ENCODE measurements at regions not wholly inside any gene's neighbourhood (a gene's known extent, or its start where the extent isn't known, plus 50 kb on each side); places are given as distances from the start of the nearest gene placed in this dataset.

DNA sequence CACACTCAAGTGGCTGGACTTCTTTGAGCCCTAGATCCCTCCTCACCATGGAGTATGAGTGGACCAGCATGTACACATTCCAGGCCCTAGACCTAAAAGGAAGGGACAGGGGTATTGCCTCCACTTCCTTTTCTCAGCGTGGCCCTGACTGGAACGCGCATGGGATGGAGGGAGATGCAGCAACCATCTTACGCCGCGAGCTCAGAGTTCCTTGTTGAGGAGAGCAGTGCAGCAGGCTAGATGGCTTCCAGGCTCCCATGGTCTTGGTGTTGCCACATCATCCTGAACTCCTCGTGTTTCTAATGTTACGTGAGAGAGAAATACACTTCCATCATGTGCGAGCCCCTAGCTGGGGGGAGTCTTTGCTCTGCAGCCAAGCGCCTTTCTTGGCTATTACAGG lies 61.8 kb upstream of the DIO3 start:
- no peak for DNase-seq

DNA sequence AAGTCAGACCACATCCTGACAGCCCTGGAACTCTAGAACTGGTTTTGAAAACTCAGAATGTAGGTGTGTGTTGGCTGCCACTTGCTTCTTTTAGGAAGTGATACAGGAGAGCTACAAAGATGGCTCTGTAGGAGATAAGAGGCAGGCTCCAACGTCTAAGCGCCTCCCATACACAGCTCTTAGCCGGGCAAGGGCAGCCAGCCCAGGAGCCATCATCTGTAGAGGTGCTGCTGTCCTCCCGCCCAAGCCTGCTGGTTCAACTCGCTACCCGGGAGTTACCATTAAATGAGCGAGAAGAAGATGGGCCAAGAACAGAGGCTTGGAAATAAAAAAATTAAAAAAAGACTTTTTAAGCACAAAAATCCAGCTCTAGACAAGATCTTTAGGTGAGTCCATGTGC lies 61.2 kb upstream of the DIO3 start:
- no peak for DNase-seq

DNA sequence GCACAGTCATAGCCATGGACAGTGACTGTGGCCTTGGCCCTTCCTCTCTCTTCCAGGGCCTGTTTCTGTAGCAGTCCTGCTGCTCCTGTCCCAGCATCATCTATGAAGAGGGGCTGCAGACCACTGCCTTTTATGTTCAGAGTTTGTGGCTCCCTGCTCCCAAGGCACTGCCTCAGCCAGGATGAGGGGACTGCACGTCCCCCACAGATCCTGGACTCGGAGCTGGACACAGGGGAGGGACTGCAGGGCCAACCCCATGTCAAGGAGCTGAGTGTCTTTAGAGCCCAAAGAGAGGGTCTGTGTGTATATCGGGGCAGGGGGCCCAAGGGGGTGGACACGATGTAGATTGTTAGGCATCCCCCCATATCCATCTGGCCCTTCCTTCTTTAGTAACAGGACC lies 60.6 kb upstream of the DIO3 start:
- DNase-seq = no peak

DNA sequence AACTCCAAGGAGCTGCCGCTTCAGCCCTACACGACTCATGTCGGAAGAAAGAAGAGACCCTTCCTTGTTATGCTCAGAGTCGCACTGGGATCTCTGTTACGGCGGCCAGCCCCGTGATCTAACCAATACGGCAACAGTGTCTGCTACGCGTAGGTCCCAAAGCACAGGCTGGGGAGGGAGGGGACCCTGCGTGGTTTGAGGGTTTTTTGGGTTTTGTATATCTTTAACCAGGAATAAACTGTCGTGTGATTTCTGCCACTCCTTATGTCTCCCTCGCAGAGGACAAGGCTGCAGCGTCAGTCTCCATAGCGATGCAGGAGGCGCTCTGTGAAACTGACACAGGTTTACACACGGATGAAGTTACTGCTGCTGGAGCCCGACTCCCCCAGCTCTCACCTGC lies 60.0 kb upstream of the DIO3 start:
- no peak for DNase-seq

DNA sequence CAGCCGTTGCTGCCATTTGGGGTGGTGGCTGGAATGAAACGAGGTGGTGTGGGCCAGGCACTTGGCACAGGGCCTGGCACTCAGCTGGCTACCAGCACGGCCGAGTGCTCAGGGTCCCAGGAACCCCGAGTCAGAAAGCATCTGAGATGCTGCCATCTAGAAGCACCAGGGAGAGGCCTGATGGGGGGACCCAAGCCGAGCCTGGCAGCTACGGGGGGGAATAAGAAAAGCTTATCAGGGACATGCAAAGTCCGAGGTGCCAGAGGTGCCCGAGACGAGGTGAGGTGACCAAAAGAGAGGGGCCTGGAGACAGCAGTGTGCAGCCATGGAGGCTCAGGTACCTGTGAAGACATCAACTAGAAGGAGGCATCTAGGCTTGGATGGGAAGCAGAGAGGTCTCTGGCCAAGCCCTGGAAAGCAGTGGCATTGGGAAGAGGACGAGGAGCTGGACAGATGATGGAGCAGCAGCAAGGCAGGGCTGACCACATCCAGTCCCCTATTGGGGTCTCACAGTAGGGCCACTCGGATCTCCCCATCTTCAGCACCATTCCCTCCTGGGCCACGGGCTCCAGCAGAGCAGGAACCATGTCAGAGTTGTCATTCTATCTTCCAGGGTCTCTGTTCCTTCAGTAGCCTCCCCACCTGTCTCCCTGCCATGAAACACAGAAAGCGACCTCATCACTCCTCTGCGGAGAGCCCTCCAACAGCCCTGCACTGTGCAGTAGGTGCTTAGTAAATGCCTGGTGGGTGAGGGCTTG lies 59.3 kb upstream of the DIO3 start:
- DNase-seq = no peak

DNA sequence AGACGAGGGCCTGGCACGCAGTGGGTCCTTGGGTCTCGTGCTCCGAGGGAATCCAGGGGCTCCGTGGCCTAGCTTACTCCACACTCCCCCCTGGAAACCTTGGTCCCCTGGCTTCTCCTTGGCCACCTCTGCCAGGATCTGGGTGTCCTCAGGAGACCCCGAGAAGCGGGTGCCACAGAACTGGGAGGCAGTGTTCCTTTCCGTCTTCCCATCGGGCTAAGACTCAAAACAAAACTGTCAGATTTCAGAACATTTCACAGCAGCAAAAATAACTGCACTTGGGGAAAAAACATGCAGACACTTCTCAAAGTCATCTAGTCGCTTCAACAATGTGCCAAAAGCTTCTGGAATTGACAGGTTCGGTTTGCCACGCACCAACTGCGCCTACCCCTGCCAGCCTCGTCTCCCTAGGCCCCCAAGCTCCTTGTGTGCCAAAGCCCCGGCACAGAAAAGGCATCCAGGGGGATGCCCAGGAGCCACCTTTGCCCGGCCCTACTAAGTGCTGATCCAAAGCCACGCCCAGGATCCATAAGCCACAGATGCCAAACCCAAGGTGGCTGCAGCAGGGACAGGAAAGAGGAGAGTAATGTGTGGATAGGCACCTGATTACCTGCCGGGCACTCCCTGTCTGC lies 58.4 kb upstream of the DIO3 start:
- DNase-seq = no peak

GRCh38 chr14:101503431-101504095 lies 57.7 kb upstream of the DIO3 start:
- no peak for DNase-seq

- no peak for DNase-seq
These were observed 57.0 kb upstream of the DIO3 start for GRCh38 chr14:101504096-101504948.

DNA sequence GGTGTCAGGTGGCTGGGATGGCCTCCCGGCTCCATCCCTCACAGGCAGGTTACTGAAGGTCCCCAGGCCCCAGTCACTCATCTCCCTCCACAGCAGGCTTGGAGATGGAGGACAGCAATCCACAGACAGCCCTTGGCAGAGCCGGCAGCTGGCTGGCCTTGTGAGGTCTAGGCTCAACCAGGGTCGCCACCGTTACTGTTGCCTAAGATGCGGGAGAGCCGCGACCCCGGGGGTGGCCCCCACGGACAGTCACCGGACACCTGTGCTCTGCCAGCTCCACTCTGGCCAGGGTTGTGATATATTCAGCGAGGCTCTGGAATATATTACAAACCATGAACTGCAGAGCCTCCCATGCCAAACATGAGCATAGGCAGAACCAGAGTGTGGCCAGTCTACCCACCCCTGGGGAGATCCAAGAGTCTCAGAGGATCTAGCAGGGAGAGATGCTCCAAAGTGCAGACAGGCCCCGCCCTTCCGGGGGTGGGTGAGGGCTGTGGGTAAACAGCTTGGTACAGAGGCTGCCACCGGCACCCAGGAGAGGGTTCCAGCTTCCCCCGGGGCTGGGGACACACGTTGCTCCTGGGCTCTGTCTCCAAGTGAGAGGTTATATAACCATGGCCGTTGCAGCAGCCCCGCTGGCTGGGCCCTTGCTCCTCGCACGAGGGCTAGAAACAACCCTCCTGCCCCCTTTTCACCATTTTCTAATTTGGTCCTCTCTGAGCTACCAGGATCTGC lies 55.9 kb upstream of the DIO3 start:
- DNase-seq = no peak

GRCh38 chr14:101506211-101506925 lies 54.9 kb upstream of the DIO3 start:
- no peak for DNase-seq

DNA sequence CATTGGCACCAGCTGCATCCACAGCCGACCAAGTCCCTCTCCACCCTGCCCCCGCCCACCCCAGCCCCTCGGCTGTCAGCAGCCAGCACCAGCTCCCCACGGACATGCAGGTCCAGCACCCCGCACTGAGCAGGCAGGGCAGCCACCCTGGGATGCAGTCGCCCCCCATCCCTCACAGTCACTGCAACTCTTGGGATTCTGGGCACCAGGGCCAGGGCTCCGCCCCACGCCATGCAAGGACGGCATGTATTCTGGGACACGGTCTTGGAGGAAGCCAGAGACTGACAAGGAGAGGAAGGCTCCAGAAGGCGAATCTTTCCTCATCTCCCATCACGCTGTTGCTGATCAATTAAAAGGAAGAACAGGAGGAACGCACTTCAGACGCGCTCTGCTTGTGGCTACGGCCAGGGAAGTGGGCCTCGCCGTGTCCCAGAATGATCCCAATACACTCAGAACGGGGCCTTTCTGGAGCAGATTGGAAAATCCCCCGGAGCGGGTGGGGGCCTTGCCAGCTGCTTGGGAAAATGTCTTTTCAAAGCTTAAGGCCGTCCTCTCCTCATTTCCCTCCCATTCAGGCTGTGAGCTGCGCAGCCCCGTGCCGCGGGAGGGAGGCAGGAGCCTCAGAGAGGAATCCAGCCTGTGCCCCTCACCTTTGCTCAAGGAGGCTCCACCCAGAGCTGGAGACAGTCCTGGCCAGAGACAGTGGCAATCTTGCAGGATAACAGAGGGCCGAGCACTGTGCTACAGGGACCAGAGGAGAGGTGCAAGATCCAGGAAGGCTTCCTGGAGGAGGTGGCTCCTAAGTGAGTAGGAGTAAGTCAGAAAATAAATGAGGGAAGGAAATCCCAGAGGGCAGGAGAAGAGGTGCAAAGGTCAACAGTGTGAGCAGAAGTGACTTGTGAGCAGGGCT lies 54.1 kb upstream of the DIO3 start:
- no peak for DNase-seq

DNA sequence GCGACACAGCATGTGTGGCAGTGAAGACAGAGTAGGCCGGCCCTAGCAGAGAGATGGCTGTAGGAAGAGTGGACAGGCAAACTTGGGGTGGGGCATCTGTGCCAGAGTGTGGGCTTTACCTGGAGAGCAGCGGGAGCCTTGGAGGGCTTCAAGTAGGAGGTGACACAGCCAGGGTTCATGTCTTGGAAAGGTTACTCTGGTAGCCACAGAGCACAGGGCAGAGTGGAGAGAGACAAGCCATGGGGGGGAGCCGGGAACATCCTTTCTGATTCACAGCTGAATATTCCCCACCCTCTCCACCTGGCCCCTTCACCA lies 53.5 kb upstream of the DIO3 start:
- no peak for DNase-seq

DNA sequence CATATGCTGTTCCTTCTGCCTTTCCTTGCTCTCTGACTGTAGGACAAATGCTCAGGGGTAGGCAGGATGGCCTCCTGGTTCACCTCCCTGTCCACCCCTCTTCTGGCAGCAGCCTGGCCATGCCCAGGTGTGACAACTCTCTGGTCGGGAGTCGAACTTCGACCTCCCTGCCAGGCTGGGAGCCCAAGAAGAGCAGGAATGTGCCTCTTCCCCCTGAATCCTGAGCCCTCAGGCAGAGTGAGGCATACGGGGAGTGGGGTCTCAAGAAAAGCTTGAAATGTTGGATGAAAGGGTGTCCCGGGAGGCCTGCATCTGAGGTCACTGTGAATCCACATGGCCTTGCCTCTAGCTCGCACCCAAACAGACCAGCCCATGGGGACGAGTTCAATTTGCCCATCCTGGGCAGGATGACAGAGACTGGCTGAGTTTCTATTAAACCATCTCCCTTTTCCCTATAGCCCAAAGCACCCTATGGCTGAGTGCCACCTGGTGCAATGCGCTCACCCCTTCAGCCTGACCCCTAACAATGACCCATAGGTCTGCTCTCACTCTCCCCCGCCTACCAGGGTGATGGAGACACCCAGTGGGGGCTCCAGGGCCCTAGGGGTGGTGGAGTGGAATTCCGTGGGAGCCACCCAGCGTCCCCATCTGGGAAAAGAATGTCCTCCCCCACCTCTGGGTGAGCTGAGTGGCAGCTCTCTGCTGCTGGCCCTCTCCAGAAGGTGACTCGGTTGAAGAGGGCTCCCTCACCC lies 52.9 kb upstream of the DIO3 start:
- no peak for DNase-seq

- DNase-seq = no peak
These were observed 52.2 kb upstream of the DIO3 start for GRCh38 chr14:101508948-101509729.

DNA sequence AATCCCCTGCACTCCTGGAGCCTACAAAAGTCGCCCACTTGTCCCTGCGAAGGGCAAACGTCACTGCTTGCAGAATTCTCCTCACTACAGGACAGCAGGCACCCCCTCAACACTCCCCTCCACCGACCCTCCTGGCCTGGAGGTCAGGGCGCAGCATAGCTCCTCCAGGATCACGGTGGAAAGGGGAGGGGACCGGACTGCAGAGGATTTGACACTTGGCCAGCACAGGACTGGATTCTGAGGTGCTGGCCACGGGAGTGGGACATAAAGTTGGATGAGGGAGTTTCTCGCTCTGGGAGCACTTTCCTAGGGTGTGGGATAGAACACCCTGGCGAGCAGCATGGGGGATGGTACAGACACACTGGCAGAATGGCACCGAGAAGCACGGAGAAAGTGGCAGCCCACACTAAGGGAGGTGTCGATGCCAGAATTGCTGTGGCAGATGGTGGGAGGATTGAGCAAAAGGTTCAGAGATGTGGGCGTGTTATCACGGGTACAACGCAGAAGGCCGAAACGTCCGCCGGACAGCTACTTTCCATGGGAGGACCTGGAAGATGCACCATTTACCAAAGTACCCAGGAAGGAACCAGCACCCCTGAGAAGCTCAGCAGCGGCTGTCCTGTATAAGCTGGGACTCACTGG lies 51.4 kb upstream of the DIO3 start:
- no peak for DNase-seq

DNA sequence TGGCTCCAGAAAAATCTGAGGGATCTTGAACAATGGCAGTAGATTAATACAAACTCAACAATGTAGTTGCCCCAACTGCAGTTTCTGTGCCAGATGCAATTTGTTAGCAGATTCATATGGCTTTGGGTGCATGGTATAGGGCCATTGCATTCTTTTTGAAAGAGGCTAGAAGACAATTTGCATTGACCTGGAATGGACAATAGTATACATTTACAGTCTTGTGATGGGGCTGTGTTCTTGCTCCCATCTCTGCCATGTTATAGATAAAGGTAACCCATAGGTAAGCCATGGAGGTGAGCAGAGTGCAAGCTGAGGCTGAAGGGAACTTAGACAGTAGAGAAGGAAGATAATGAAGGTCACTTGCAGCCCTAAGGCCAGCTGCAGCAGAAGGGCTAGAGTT lies 50.1 kb upstream of the DIO3 start:
- DNase-seq = no peak

All from CD4-positive, alpha-beta T cell treated with Interleukin-4 for 1 hour (primary cell).